Activated CD4-positive, alpha-beta T cell treated with anti-CD3 and anti-CD28 coated beads, Interleukin-2, amount 50 U/mL, for 48 hours (primary cell): ENCODE measurements at regions not wholly inside any gene's neighbourhood (a gene's known extent, or its start where the extent isn't known, plus 50 kb on each side); places are given as distances from the start of the nearest gene placed in this dataset.
"Not testable (repeated sequence)": the region's sequence is repeated elsewhere in the genome, so short reads cannot be mapped to it uniquely, and the experiment has no call there.

Experiments
- DNase-seq, 2 experiments: peaks; one replicate each; pipeline ENCODE4 v3.0.0-alpha.2; 2020

GRCh38 chr15:37427393-37427792 is 327.0 kb upstream of the MEIS2 start:
- DNase-seq, result not testable (repeated sequence)

- no peak for DNase-seq
Observed at GRCh38 chr15:37446921-37447320, 346.6 kb upstream of the MEIS2 start.

- no peak for DNase-seq
Observed at GRCh38 chr15:37452498-37452897, 352.1 kb upstream of the MEIS2 start.

GRCh38 chr15:37480482-37480881 is 380.1 kb upstream of the MEIS2 start:
- no peak for DNase-seq

GRCh38 chr15:37481126-37481525 is 380.8 kb upstream of the MEIS2 start:
- no peak for DNase-seq

GRCh38 chr15:37483779-37484178 is 383.4 kb upstream of the MEIS2 start:
- no peak for DNase-seq

GRCh38 chr15:37485056-37485455 is 384.7 kb upstream of the MEIS2 start:
- no peak for DNase-seq

- DNase-seq, result no peak
Observed at GRCh38 chr15:37490707-37491106, 390.4 kb upstream of the MEIS2 start.

GRCh38 chr15:37516621-37517020 is 416.3 kb upstream of the MEIS2 start:
- DNase-seq, result no peak

GRCh38 chr15:37517191-37517895 is 417.0 kb upstream of the MEIS2 start:
- no peak for DNase-seq

- no peak for DNase-seq
Observed at GRCh38 chr15:37518436-37518835, 416.0 kb upstream of the TMCO5A start.

GRCh38 chr15:37520026-37520425 is 414.4 kb upstream of the TMCO5A start:
- DNase-seq, result no peak

- DNase-seq, result no peak
Observed at GRCh38 chr15:37520882-37521281, 413.6 kb upstream of the TMCO5A start.

- DNase-seq, result no peak
Observed at GRCh38 chr15:37524601-37525000, 409.8 kb upstream of the TMCO5A start.

- DNase-seq, result no peak
Observed at GRCh38 chr15:37528432-37528831, 406.0 kb upstream of the TMCO5A start.

- DNase-seq, result no peak
Observed at GRCh38 chr15:37536967-37537605, 397.4 kb upstream of the TMCO5A start.

GRCh38 chr15:37537802-37538201 is 396.6 kb upstream of the TMCO5A start:
- no peak for DNase-seq

- no peak for DNase-seq
Observed at GRCh38 chr15:37548116-37548515, 386.3 kb upstream of the TMCO5A start.

GRCh38 chr15:37550360-37551024 is 383.9 kb upstream of the TMCO5A start:
- no peak for DNase-seq

GRCh38 chr15:37572401-37572800 is 362.0 kb upstream of the TMCO5A start:
- no peak for DNase-seq

- DNase-seq, result no peak
Observed at GRCh38 chr15:37574985-37575384, 359.5 kb upstream of the TMCO5A start.

- DNase-seq, result no peak
Observed at GRCh38 chr15:37576952-37577351, 357.5 kb upstream of the TMCO5A start.

- no peak for DNase-seq
Observed at GRCh38 chr15:37581866-37582532, 352.4 kb upstream of the TMCO5A start.

- DNase-seq, result no peak
Observed at GRCh38 chr15:37582852-37583251, 351.6 kb upstream of the TMCO5A start.
